ENCODE measurements at regions not wholly inside any gene's neighbourhood (a gene's known extent, or its start where the extent isn't known, plus 50 kb on each side); places are given as distances from the start of the nearest gene placed in this dataset.

DNA sequence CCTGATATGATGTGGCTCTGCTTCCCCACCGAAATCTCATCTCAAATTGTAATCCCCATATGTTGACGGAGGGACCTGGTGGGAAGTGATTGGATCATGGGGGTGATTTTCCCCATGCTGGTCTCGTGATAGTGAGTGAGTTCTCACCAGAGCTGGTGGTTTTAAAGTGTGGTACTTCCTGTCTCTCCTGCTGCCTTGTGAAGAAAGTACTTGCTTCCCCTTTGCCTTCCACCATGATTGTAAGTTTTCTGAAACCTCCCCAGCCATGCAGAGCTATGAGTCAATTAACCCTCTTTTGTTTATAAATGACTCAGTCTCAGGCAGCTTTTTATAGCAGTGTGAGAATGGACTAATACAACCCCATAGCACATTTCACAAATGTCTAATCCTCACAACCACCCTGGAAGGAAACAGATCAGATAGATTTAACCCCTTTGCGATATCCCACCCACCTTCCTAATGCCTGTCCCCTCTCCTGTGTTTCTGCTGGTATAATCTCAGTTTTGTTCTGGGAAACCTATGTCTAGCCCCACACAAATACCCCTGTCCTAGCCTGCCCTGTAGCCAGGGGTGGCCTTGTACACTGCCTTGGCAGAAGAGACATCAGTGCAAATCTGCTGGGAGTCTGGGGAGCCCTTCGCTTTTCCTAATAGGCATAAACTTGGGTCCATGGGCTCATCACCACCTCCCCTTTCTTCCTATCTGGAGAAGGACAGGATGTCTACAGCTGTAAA lies 157.0 kb upstream of the RAI14 start:
- TF ChIP-seq, protein P1, sequence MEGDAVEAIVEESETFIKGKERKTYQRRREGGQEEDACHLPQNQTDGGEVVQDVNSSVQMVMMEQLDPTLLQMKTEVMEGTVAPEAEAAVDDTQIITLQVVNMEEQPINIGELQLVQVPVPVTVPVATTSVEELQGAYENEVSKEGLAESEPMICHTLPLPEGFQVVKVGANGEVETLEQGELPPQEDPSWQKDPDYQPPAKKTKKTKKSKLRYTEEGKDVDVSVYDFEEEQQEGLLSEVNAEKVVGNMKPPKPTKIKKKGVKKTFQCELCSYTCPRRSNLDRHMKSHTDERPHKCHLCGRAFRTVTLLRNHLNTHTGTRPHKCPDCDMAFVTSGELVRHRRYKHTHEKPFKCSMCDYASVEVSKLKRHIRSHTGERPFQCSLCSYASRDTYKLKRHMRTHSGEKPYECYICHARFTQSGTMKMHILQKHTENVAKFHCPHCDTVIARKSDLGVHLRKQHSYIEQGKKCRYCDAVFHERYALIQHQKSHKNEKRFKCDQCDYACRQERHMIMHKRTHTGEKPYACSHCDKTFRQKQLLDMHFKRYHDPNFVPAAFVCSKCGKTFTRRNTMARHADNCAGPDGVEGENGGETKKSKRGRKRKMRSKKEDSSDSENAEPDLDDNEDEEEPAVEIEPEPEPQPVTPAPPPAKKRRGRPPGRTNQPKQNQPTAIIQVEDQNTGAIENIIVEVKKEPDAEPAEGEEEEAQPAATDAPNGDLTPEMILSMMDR (IDR thresholded peaks at IDR 0.05): no peak
- TF ChIP-seq EP300 (IDR thresholded peaks at IDR 0.05): no peak

All from ovary (tissue), 3 donors.